GM21360 (cell line): ENCODE measurements at regions not wholly inside any gene's neighbourhood (a gene's known extent, or its start where the extent isn't known, plus 50 kb on each side); places are given as distances from the start of the nearest gene placed in this dataset.

ENCODE experiments used
- ATAC-seq: cut with Tn5 transposase; IDR thresholded peaks from one replicate; pipeline ENCODE4 v1.9.1; 2021; ENCODE audit warnings: mild to moderate bottlenecking, moderate library complexity; ENCODE audit not compliant: unreplicated experiment

DNA sequence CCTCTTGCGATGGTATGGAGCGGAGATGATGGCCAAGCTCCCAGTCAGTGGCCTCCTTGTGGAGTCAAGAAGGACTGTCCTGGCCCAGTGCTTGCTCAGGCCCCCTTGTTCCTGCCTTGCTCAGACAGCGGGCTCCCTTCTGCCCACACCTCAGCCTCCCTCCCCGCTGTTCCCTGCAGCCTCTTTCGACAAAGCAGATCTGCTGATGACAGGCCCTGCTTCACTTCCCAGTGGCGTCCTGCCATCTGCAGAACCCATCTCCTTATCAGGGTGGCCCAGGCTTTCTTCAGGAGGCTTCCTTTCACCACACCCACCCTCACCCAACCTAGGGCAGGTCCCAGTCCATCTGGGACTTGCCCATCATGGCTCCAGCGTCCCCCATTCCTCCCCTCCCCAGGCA lies 80.0 kb downstream of the CLDN34 start:
- no peak for ATAC-seq

DNA sequence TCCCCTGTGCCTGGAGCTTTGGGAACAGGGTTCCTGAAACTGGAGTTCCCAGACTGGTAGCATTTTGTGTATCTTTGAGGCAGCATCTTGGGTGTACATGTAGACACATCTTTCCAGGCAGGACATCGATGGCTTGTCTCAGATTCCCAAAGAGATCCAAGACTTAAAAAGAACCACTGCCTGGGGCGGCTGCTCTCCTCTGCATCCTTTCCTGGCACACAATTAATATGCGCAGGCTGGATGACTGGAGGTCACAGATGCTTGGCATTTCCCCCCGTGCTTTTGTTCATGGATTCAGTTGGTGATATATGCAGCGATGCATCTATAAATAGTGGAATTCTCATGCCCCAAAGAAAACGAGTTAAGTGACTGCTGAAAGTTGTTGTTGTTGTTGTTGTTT lies 80.5 kb downstream of the CLDN34 start:
- ATAC-seq, result no peak

DNA sequence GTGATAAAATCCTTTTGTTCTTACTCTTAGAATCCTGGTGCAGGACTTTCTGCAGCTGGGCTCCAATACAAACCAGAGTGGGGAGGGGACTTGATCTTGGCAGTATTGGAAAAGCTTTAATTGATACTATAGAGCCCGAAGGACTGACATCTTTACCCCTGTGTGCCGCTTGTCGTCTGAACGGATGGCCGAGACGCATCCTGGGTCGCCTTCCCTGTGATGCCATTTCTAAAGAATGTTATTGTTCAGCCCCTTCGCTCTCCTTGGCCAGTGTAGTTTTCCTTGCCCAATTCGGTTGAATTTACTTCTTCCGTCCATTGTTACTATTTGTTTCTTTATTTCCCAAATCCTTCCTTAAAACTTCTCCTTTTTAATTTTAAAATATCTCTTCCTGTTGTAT lies 80.9 kb downstream of the CLDN34 start:
- ATAC-seq, result no peak

DNA sequence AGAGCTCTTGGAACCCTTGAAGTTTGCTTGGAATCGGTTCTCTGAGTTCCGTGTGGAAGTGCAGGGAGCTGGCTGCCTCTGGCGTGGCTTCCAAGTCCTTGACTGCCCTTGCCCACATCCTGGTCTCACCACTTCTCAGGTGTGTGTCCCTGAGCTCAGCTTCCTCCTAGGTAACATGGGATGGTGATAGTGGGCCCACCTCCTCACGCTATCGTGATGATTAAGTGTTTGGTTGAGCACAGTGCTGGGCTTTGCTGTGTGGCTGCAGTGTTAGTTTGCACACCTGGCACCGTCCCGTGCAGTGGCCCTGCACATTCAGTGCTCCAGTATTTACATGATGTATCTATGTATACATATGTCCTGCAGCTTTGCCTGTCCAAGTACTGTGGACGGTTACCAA lies 81.5 kb downstream of the CLDN34 start:
- ATAC-seq, result no peak

DNA sequence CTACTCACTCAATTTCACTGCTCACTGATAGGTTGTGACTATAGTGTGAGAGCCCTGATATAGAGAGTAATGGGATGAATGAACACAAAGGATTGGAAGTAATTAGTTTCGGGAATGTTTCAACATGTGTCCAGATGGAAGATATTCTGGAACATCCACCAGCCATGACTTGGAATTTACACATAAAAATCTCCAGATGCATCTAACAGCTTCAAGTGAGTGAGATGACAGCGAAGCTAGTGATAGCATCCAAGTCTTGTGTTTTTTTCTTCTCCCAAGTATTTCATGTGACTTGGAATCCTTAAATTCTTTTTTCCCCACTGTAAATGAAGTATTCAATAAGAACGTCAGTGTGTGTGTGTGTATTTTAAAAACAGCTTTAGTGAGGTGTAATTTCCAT lies 82.1 kb downstream of the CLDN34 start:
- ATAC-seq, result no peak

DNA sequence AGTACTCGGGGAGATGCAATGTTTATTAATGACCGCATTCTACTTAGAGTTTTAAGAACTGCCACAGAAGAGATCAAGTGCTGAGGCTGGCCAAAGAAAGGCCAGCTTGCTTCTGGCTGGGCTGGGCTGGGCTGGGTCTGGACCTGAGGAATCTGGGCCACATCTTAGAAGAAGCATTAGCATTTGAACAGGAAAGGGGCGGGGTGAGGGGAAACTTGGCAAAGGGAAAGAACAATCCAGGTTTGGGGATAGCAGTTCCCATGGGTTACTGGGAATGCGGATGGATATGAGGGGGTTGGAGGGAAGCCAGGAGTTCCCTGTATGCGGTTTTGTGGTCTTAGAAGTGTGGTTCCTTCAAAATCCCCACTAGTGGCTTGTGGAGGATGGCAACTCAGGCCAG lies 83.3 kb downstream of the CLDN34 start:
- ATAC-seq, result no peak

DNA sequence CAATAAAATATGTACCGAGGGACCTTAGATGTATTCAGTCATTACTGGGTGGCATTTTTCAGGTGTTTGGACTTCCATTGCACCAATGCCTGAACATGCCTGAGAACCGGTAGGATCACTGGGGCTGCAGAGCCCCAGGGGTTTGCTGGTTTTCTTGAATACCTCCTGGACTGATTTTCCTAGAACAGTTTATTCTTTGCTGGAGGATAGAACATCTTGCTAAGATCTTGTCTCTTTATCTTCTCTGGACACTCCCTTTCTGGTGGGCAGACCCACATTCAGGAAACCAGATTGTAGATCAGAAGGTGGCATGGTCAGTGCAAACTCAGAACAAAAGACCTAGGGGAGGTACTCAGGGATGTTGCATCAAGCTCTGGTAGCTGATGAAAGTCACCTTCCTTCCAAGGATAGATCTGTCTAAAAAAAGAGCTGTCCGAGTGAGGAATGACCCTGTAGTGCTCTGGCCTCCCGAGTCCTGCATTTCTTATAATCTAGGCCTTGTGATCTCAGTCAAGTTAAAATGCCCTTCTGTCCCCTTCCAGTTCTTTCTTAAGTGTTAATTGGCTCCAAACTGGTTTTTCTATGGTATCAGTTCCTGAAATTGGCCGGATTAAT lies 84.8 kb downstream of the CLDN34 start:
- ATAC-seq, result no peak

DNA sequence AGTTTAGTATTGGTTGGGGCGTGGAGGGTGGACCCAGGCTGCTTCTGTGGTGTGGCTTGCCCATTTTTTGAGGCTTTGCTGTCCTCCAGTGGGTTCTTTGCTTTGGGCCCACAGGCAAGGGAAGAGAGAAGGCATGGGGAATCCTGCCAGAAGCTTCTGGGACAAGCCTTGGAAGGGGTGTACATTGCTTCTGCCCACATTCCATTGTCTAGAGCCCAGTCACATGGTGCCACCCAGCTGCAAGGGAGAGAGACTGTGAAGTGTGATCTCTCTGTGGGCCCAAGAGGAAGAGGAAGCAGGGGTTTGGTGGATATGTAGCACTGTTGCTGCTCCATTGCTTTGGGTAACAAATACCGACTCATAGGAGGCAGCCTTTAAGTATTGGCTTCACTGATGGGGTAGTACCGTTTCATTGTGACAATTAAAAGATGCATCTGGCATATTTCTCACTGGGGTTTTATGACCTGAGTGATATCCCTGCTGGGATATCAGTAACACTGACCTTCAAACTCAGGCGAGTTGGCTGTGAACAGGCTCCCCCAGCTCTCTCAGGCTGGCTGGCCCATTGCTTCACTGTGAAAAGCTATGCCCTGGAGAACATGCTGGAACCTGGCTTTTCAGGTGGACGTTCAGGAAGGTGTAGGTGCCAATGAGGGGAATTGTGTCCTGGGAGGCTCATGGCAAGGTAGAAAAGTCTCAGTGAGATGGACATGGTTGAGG lies 85.9 kb downstream of the CLDN34 start:
- no peak for ATAC-seq

DNA sequence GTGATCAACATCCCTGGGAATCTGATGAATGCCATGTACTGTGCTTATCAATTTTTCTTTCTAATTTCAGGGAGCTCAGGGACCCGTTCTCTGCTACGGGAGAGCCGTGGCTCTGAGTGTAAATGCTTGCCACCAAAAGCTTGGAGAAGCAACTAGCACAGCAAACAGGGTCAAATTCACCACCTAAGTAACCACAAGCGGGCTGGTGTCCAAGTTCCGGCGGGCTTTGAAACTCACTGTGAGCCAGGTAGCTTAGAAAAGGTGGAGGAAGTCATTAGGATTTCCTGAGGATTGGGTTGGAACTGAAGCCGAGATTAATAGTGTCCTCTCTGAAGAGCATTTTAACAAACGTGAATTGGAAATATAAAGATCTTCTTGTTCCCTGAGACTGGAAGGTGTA lies 87.2 kb downstream of the CLDN34 start:
- ATAC-seq, result no peak

DNA sequence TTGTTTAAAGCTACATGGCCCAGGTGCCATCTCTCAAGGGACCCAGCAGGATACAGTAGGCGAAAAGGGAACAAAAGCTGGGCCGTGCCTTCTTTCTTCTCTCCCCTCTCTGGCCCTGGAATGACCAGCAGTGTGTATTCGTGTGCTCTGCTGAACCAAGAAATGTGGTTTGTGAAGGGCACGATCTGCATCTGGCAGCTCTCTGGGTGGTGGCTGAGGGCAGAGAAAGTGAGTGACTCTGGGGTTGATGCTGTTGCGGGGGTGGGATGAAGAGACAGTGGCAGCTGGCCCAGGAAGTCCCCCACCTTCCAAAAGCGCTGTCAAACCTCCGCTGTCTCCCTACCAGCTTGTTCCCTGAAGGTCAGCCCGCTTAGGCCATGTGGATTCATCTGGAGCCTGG lies 88.3 kb downstream of the CLDN34 start:
- ATAC-seq, result no peak

DNA sequence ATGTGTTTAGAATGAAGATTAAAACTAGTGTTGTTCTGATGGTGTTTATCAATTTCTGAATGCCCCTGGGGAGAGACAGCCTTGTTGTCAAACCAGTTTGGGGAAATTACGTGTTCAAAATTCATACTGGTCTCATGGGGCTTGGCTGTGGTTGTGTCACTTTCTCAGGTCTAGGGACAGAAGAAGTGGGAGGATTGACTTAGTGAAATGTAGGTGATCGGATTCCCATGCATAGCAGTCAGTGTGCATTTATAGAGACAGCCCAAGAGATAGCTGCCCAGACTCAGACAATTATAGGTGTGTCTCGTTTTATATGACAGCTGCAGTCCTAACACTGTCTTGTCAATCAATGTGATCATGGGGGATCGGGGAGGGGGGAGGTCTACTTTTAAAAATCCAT lies 94.4 kb upstream of the CLCN4 start:
- peak; percentile 50 for ATAC-seq

DNA sequence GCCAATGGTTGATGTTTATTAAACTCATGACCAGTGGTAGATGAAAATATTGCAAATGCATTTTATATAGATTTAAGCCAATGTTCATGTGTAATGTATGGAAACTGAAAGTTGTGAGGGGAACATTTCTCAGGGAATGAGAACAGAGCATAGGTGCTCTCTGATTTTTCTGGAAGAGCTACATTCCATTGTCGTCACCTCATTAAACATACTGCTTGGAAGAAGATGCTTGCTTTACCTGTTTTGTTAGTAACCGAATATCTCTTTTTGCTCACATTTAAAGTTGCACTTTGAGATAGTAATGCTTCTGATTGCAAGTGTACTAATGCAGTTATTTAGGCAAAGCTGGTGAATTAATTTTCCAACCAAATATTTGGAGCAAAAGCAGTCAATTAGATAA lies 93.8 kb upstream of the CLCN4 start:
- no peak for ATAC-seq

DNA sequence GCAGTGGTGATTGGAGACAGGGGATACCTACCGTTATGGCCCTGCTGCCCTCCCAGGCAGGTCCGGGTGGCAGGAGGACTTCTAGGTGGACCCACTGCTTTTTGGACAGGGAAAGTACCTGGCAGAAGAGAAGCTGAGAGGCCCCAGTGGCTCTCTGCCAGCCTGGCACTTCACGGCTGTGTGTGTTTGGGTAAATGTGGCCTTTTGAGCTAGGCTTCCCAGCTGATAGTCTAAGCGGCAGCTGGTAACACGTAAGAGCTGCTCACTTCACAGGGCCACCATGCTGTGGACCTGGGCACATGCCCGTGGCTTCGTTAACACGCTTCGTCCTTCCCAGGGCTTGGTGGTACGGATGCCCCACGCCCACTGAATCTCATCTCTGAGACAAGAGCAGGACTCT lies 92.0 kb upstream of the CLCN4 start:
- no peak for ATAC-seq

DNA sequence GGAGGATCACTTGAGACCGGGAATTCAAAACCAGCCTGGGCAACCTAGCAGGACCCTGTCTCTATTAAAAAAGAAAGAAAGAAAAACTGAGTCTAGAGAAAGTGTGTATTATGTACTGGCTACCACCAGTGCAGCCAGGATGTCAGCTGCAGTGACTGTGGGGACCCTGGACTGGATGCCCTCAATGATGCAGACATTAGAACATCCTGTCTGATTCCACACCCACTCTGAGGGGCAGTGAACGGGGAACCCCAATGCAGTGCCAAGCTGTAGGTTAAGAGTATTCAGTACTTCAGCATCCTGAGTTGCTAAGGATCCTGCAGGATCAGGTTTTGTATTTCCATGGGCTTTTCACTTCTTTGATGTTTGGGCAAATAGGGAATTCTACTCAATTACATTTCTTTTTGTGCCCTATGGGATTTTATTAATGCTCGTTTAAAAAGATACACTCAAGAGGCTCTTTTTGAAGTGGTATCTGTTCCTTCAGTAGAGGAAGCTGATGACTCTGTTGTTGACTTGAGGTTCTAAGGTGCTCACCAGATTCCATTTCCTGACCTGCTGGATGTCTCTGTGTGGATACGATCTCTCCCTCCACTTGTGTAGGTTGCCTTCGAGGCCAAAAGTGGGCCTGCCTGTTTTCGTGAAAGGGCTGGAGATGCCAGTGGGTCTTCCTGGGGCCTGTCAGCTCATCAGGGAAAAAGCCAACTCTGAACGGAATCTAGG lies 85.9 kb upstream of the CLCN4 start:
- no peak for ATAC-seq

DNA sequence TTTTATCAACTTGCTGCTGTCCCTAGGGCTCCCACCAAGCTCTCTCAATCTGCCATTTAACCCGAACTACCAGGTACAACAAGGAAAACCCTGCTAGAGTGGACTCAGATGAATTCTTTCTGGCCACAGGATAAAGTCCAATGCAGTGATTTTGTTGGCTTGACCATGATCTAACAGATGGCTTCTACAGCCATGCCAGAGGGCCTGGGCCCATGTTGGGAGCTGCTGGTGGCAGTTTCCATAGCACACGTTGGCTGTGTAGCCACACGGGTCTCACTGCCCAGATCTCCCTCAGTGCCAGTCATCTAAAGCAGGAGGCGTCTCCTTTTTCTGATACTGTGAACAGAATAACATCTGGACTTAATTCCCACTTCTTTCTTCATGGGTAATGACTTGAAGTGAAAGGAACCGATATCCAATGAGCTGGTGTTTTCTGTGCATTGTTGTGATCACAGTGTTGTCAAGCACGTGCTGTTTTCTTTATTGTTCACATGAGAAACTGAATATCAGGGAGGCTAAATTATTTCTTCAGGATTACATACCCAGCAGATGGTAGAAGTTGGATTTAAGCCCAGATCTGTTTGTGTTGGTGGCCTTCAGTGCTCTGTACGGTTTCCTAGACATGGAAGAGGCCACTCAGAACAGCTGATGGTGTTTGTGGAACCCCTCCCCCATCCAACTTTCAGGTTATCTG lies 85.2 kb upstream of the CLCN4 start:
- no peak for ATAC-seq

DNA sequence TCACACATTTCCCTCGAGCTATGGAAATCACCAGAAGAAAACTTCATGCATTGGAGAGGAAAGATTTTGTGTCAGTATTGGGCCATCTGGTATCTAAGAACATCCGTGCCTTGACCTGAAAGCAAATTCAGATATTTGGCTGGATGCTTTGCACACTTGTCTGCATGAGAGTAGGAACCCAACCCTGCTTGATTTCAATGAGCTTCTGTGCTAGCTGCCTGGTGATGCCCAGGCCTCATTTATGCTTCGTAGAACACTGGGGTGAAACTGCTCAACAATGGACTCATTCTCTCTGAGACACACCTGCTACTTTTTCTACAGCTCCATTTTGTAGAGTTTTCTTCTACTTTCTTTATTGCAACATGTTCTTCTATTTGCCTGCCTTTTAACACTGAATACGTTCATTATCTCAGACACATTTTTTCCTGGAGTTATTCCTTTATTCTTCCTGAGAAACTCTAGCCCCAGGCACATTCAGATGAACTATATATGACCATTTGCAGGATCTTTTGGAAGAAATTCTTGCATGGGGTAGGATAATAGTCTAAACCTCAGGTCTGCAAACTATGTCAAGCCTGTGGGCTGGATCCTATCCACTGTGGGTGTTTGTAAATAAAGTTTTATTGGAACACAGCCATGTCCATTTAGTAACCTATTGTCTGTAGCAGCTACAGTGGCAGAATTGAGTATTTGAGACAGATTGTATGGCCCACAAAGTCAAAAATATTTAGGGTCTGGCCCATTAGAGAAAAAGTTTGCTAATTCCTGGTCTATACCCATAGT lies 83.8 kb upstream of the CLCN4 start:
- no peak for ATAC-seq

DNA sequence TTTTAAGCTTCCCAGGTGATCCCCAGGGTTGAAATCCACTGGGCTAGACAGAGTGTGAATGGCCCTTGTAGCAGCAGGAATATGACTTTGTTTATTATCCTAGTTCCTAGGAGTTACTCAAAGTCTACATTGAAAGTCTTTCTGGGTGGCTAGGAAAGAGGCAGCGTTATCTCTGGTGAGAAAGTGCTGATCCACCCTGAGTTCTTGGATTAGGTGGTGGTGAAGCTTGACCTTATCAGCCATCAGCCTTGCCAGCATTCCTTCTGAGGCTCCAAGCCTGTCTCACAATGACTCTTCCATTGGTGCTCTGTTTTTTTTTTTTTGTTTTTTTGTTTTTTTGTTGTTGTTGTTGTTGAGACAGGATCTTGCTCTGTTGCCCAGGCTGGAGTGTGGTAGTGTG lies 83.1 kb upstream of the CLCN4 start:
- ATAC-seq, result no peak

DNA sequence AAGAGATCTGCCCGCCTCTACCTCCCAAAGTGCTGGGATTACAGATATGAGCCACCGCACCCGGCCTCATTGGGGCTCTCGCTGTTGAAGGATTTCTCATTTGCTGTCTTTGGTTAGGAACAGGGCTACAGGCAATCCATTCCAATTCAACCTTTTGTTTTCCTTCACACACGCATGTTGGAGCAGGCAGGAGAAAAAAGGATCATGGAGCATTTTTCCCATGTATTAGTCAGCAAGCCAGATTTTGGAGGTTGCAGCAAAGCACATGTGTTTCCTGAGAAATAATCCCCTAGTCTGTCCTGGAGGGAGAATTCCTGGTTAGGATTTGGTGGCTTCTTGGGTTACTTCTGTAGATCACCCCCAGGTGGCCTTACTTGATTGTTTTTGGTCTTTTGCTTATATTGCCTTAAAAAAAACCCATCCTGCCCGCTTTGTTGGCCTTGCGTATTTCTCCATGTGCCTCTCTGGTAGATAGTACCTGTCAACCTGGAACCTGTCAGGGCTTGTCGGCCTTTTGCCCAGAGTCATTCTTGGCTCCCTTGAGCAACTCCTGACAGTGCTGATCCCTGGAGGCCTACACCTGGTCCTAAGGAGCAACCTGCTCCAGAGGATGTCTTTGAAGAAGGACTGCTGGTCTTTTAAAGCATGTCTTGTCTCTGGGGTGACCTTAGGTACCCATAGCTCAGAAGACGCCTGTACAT lies 82.4 kb upstream of the CLCN4 start:
- no peak for ATAC-seq

DNA sequence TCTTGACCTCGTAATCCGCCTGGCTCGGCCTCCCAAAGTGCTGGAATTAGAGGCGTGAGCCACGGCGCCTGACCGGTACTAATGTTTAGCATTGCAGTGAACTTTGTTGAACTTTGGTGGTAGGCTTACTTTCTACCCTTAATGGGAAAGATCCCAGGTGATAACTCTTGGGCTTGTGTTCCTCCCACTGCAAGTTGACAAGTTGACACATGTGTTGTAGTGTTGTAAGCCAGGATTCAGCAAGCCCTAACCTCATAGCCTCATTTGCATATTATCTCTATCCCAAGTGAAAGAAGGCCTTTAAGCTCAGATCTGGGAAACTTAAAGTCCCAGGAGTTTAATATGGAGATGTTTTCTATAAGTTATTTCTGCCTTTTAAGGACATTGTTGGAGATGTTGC lies 80.0 kb upstream of the CLCN4 start:
- no peak for ATAC-seq

DNA sequence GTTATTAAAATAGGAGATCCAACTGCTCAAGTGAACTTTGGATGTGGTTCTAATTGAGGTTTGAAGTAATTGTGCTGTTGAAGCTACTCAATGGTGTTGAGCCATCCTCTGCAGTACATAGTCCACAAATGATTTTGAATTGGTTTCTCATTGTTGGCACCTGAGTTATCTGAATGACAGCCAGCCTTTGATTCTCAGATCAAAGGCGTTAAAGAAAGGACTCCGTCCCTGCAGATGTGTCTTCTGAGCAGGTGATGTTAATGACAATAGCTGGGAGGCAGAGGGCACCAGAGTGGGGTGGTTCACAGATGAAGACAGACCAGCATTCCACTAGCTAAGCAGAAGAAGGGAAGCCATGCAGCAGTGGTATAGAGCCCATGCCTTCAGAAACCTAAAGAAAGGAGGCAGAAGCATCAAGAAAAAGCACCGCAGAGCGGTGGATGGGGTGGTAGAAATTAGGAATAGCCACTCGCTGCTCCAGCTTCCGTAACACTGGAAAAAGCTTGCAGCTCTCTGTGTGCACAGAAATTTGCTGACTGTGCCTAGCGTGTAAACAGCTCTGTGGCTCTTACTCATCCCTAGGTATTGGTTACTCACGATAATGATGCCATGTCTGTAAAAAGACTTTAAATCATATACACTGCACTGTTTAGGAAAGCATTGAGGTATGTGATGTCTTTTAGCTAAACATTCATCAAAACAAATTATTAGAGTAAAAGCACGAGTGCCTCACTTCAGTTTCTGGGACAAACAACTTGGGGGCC lies 79.2 kb upstream of the CLCN4 start:
- no peak for ATAC-seq
